NCI-H2029 (cell line): ENCODE measurements at regions not wholly inside any gene's neighbourhood (a gene's known extent, or its start where the extent isn't known, plus 50 kb on each side); places are given as distances from the start of the nearest gene placed in this dataset.

Experiments
- DNase-seq: peaks from one replicate; lab custom pipeline; 2025; lab: John Stamatoyannopoulos, UW

DNA sequence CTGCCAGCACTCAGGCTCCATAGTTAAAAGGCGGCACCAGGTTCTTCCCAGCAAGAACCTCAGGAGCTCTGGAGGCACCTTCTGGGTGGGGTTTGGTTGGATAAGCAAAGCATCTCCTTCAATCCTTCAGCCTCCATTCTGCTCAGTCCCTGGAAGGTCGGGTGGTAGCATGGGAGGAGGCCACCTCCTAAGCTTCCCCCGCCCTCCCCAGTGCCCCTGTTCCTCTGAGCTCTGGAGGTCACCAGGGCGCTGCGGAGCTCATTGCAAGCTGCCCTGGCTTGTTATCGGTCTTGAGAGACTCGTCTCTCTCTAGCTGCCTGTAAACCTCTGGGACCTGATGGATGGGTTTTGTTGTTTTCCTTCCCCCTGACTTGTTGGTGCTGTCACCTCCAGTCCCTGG lies 124.8 kb downstream of the RPLP1 start:
- DNase-seq, result no peak

DNA sequence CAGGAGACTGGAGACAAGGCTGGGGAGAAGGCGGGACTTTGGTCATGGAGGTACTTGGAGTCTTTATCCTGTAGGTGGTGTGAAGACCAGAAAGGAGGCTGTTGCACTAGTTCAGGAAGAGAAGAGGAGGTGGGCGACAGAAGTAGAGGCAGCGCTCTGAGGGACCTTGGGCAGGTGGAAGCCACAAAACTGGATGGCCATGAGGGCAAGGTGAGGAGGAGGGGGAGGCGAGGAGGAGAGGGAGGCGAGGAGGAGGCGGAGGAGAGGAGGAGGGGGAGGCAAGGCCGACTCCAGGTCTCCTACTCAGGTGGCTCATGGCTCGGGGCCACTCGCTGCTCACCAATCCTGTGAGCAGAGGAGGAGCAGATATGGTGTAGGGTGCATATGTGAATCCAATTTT lies 125.6 kb downstream of the RPLP1 start:
- DNase-seq, result no peak

DNA sequence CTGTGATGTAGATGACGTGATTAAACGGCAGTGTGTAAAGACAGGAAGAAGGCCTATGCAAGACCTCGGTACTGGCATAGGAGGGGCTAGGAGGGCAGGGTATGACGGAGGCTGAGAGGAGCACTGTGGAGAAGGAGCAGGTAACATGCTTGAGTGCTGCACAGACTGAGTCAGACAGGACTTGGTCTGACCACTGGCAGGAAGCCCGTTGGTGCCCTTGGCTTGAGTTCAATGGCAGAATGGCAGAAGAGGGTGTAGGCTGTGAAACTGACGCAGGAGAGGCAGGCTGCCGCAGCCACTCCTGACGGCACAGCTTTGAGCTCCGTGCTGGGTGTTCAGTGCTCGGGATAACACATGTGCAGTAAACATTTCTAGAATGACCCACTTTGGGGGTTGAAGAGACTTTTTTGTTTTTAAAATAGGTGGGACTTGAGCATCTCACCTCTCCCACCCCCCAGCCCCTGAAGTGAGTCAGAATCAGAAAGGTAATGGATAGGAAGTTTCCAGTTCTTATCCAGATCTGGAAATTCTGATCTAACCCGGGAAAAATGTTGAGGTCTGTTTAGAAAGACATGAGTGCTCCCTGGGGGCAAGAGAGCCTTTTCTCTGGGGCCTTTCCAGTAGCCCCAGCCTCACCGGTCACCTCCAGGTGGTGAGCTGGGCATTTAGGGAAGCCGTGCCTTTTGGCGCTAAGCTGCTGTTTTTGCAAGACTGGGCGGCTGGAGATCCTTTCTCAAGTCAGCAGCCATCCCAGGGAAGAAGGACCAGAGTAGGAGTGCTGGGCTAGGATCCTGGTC lies 126.4 kb downstream of the RPLP1 start:
- DNase-seq, result peak; percentile 19

DNA sequence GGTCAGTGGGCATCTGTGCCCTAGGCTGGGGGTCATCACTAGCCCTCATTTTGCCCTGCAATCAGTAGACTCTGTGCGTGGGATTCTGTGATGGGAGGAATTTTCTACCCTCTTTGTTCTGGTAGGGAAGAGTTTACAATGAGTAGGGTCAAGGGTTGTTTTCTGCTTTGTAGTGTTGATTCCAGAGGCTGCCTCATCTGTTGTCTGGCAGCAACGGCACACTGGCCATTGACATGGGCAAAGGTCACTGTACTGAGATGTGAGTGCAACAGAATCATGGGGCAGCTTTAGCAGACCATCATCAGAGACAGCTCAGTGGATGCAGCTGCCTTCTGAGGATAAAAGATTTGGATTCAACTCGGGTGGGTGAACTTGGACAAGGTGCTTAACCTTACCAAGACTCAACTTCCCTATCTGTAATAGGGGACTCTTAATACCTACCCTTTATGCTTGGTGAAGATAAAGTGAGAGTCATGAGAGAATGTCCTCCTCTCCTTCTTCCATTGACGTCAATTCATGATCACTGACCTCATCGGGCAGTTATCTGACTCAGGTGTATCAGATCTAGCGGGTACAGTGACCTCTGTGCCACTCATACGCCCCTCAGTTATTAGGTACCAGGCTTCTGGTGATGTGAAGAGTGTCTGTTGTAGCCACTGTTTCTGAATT lies 127.5 kb downstream of the RPLP1 start:
- DNase-seq, result no peak

DNA sequence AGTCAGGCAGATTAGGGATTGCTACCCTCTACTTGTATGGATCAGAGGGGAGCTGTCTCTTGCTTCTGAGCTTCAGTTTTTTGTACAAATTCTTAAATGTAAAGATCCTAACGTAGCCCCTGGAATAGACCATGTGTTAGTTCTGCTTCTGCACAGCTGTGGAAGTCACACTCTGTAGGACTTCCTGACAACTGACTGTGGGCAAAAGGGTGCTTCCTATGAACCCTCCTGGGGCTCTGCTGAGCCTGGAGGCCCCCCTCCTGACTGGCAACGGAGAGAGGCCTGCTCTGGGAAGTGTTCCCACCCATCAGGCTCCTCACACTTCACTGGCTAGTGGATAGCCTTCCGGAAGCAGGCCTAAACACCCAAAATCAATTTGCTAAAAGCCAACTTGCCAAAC lies 131.0 kb downstream of the RPLP1 start:
- DNase-seq, result no peak

DNA sequence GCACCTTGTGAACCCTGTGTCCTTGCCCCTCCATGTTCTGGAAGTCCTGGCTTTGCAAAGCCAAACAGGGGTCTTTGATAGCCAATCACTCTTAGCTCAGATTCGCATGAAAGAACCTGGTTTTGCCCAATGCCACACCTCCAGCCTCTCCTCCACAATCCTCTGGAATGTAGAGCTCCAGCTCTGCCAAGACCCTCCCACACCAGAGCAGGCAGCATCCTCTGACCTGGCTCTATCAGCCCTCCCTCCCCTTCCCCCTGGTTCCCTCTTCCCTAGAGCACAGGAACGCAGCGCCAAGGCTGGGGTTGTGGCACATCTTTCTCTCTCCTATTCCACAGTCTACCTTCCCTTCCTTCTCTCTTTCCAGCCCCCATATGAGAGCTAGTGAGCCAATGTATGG lies 133.3 kb downstream of the RPLP1 start:
- DNase-seq, result no peak

DNA sequence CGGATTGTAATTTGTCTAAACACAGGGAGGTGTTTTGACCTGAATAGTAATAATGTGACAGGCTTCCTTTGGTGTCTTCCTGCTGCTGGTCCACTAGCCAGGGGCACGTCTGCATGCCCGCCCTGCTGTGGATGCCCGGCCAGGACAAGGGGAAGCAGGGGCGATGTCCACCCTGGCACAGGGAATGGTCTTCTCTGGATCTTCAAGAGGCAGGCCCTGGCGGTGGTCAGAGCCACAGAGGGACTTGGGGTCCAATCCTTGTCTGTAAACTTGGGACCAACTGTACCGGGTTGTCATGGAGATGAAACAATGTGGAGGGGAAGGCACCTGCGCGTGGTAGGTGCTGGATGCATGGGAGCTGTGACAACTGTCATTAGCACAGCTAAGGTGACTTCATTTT lies 134.1 kb downstream of the RPLP1 start:
- no peak for DNase-seq

DNA sequence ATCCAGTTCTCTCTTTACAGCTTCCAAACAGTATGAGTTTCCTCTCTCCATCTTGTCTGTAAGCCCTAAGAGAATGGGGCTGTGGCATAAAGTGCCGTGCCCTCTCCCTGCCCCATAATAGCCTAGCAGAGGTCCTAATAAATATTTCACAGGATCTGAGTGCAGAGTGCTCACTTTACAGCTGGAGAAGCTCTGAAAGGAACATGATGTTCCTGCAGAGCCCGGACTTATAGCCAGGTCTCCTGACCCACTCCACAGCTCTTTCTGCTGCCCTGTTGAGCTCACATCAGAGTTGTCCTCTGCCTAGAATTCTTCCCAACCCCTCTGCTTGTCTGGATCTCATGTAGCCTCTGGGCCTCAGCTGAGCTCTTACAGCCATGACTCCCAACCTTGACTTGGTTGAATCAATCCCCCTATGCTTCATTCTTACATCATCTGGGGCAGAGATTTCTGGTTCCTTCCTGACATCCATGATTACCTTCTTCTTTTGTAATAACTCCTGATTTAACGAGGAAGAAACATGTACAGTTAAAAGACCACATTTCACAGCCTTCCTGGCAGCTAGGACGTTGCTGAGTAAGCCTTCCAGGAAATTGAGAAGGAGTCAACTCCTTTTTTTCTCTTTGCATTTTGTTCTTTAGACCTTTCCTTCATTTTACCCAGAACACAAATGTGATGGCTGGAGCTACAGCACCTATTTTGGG lies 135.3 kb downstream of the RPLP1 start:
- DNase-seq, result no peak

DNA sequence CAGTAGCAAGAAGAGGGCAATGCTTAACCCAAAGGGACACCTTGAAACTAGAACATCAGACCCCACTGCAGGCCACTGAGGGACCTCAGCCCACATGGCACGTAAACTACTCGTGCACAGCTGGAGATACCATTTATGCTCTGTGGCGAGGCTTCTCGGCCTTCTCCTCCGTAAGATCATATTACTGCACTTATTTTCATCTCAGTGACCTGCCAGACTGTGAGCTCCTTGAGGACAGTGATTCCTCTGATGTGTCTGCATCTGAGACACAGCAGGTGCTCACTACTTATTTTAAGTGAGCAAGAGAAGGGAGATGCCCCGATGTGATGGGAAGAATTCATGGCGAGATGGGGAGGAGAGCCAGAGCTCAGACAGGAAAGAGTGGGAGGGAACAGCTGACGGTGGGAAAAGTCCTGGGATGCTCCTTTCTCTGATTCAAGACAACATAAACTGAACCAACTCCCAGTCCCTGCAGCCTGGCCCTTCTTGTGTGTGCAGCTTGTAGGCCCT lies 137.6 kb downstream of the RPLP1 start:
- DNase-seq, result no peak

DNA sequence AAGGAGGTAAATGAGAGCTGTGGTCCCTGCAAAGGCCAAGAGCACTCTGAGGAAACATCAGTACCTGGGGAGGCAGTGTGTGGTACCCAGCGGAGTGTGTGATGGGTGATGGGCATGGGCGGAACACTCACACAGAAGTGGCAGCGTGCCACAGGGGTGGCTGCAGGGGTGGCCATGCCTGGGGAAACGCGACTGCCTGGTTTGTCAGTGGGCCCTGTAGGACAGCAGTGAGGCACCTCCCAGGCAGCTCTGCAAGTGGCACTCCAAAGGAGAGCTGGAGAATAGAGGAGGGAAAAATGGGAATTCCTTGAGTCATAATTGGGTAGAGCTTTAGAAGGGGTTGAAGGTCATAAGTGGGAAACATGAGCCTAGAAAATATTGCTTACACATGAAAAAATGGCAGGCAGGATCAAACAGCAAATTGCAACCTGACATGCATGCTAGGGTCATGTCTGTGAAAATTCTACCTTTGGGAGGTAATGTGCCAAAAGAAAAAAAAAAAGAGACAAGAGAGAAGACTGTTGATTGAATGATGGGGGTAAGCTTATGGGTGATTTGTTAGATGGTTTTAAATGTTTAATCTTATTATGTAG lies 138.4 kb downstream of the RPLP1 start:
- DNase-seq, result peak; percentile 11

DNA sequence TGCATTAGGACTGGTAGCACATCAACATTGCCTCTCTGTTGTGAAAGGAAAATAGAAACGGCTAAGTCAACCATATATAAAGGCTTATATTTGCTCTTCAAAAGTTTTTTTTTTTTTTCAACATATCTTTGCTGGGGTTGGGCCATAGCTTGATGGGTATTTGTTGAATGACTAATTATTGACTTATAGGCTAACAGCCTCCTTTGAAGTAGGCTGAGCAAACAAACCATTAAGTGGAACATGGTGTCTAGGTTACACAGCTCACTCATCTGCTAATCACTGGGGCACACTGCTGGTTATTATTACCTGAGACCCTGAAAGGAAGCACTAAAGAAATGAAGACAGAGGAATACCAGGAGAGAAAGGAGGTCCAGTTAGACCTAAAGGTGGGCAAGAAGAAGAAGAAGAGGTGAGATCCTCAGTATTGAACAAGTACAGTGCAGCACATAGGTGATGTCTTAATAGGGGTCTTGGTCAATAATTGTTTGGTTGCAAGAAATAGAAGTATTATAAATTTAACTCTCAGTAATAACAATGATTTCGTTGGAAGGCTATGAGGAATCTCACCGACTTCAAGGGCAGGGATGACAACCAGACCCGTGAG lies 139.4 kb downstream of the RPLP1 start:
- DNase-seq, result peak; percentile 84

DNA sequence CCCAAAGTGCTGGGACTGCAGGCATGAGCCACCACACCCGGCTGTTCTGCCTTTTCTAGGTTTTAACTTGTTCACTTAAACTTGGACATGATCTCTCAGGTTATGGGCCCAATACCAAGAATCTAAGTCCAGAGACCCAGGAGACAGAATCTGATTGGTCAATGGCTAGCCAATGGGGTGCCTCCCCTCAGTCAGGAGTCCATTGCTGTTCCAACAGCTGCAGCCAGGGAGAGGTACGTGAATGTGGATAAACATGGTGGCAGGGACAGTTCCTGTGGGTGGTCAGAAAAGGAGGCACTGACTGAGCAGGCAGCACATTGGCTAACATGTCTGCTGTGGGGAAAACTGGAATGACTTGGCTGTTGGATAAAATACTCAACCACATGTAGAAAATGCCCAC lies 140.3 kb downstream of the RPLP1 start:
- DNase-seq, result no peak

DNA sequence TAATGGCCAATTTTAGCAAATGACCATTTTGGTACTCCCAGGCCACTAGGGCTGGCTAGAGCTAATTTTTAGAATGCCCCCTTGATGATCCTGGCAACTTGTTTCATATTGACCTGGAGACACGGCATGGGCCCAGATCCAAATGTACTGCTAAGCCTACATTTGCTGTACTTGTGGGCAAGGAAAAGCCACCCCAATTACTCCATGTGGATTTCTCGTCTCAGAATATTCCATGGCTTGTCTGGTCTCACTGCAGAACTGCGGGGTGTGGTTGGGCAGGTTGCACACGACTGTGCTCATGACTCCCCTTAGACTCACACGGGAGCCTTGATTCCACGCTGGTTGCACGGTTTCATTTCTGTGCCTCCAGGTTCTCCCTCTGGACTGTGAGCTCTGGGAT lies 140.9 kb downstream of the RPLP1 start:
- no peak for DNase-seq

DNA sequence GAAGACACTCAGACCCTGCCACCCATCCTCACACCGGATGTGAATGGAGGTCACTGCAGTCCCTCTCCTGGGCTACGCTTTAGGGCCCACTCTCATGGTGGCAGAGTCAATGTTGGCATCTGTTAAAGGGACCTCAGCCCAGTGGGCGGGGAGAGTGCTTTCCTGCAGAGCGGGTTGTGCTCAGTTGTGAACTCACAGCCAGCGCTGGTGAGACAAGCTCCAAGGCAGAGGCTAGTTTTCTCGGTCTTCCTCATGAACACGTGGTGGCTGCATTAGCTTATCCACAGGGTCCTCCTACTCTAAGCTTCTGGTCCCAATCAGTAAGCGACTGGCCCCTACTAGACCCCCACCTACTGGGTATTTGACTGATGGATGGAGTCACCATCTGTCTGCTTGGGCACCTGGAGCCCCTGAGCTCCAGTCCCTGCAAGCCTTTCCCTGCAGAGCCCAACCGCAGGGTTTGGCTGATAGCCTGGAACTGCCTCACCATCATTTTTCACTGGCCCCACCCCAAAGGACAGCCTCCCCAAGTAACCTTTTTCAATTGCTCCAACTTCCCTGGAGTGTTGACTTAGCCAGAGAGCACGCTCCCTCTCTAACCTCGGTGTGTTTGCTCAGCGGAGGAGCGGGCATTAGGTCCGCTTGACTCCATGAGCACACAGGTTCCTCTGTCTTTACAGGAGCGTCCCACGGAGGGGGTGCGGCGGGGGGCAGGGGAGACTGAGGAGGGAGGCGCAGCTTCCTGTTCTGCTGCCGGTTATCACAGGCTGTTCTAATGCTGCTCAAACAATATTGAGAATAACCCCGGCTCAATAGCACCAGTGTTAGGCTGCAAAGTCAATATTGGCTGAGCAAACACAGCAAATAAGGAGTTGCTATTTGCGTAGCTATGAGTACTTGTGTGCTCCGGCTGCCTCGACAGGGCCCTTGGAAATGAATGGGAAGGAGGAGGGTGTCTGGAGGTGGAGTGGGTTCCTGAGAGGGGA lies 141.7 kb downstream of the RPLP1 start:
- peak; percentile 99 for DNase-seq

DNA sequence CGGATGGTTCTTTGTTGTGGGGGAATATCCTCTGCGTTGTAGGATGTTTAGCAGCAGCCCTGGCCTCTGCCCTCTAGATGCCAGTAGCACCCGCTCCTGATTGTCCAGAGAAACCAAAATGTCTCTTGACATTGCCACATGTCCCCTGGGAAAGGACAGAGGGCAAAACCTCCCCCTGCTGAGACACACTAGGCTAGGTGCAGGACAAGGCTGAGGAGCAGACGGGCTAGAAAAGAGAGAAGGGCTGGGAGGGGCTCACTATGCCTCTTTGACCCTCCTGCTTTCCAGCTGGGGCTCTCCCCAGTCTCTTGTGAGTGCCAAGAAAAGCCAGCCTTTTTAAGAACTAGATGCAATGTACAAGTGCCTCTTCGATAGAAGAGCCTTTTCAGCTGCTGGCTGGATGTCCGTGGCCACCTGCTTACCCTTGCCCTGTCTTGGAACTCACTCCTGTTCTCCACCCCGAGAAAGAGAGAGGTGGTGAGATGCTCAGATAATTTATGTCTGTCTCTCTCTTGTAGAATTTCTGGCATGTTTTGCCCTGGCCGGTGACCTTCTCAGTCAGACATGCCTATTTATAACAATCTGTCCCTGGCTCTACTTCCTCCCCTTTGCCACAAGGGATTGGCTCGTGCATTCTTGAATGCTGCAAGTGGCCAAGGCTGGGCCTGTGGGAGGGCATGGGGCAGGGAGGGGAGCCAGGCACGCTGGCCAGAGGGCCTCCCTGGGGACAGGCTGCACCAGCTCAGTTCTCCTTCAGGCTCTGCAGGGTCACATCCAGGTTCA lies 142.6 kb downstream of the RPLP1 start:
- DNase-seq, result no peak

DNA sequence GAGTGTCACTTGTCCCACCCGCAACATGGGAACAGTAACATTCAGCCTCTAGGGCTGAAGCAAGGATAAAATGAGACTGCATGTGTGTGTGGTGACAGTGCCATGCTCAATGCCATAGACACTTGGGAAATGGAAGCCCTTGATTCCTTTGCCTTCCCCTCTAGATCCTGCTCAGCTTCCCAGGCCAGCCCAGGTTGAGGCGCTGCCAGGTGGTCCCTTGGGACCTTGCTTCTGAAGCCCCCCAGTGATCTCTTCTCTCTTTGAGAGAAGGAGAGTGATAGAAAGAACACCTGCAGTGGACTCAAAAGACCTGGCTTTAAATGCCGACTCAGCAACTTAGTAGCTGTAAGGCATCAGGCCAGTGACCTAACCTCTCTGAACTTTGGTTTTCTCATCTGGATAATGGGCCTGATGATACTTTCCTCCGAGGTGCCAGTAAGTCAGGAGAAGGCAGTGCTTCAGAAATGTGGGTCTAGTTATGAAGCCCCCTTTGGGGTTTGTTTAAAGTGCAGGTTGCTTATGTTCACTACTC lies 144.5 kb downstream of the RPLP1 start:
- DNase-seq, result no peak

DNA sequence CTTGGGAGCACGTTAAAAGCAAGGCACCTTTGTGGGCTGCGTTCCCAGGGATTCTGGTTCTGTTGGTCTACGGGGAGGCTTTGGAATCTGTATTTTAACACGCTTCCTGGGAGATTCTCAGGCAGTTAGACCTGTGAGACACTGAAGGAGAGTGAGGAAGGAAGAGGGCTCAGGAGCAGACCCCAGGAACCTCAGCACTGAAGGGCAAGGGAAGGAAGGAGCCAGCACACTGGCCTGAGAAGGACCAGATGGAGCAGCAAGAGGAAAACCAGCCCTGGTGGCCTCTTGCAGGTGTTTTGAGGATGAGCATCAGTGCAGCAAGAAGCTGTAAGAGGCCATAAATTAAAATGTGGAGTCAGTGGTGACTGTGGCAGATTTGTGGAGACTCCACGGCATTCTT lies 146.7 kb downstream of the RPLP1 start:
- DNase-seq, result no peak

DNA sequence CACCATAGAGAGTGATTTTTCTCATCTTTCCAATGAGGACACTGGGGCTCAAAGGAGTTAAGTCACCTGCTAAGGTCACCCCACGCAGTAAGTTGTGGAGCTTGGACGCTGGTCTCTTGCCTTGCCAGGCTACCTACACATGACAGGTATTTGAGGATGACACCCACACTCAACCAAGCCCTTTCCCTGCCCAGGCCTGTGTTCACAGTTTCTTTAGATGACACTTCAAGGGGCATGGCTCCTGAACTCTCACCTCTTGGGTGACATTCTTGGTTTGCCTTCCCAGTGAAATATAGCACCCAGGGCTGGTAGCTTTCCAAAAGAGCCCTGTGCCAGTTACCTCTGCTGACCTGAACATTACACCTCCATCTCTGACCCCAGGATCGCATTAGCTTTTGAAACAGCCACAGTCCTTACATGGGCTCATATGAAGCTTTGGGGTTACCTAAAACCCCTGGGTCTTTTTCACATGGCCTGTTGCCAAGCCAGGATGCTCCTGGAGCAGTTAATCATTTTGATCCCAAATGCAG lies 148.0 kb downstream of the RPLP1 start:
- no peak for DNase-seq

DNA sequence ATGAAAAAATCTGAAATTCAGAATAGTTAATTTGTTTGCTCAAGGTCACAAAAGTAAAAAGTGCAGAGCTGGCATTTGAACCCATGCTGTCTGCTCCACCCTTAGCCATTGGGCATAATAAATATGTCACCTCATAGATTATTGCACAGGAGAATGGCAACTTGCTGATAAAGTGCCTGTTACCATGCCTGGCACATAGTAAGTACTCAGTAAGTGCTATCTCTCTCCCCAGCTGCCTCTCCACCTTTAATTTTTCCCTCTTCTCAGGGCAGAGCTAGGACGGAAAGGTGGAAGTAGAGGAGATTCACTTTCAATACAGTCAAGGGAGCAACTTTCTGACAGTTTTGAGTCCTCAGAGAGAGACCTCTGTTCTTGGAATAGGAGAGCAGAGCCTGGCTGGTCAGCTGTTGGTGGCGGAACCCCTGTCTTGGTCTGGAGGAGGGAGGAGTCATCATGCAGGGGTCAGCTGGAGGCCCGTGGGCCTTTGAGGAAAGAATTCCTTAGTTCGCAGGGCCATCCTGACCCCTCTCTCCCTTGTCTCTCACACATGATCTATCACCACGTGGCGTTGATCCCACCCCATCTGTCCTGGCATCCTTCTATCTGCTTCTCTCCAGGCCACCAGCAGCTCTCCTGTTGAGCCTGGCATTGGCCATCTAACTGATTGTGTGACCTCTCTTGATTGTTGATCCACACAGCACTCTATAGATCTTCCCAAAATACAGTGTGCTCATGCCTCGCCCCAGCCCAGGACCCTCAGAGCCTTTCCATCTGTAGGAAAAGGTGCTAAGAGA lies 149.3 kb downstream of the RPLP1 start:
- DNase-seq, result no peak
